Muscle of leg (tissue), 3 donors: ENCODE measurements at regions not wholly inside any gene's neighbourhood (a gene's known extent, or its start where the extent isn't known, plus 50 kb on each side); places are given as distances from the start of the nearest gene placed in this dataset.

Experiments used
- DNase-seq: peaks from one replicate; pipeline ENCODE4 v3.0.0; 2013
- H3K27ac ChIP-seq: one replicate; pipeline ENCODE4 v1.5.1; 2013; ENCODE audit warnings: mild to moderate bottlenecking, low read length, control low read depth
- H3K27me3 ChIP-seq: one replicate; pipeline ENCODE4 v1.6.1; 2013; ENCODE audit warnings: low read length; ENCODE audit not compliant: control insufficient read depth, insufficient read depth
- H3K36me3 ChIP-seq: one replicate; pipeline ENCODE4 v1.6.1; 2013; ENCODE audit warnings: low read length; ENCODE audit not compliant: control insufficient read depth, insufficient read depth
- H3K4me1 ChIP-seq: one replicate; pipeline ENCODE4 v1.6.1; 2013; ENCODE audit warnings: low read length; ENCODE audit not compliant: control insufficient read depth, insufficient read depth
- H3K4me3 ChIP-seq: one replicate; pipeline ENCODE4 v1.5.1; 2013; ENCODE audit warnings: low read length, control low read depth
- H3K9me3 ChIP-seq: replicated peaks from 2 replicates; pipeline ENCODE4 v1.6.1; 2013; ENCODE audit warnings: low read depth, low read length; ENCODE audit not compliant: control insufficient read depth
- WGBS: methylation state at CpG from one replicate; pipeline ENCODE4 v1.1.5; 2013; ENCODE audit warnings: missing lambda C conversion rate; ENCODE audit not compliant: insufficient coverage; 5-methylcytosine and 5-hydroxymethylcytosine counted together

GRCh38 chr7:69338144-69338543 lies 260.1 kb upstream of the AUTS2 start:
- Histone ChIP-seq H3K4me1 (peaks cover 19% of the 10 kb centered on the region), H3K9me3 (no peaks in the 10 kb centered on the region), H3K36me3 (no peaks in the 10 kb centered on the region), H3K27ac (peak overlapping the region; percentile 67), H3K4me3 (no peak overlapping the region), H3K27me3 (no peaks in the 10 kb centered on the region)
- peak; percentile 77 for DNase-seq
- 27% methylated on average over 5 of the region's 8 CpGs for WGBS

GRCh38 chr7:69341288-69341687 lies 257.0 kb upstream of the AUTS2 start:
- Histone ChIP-seq H3K9me3 (peaks cover 3% of the 10 kb centered on the region), H3K27ac (no peak overlapping the region), H3K36me3 (no peaks in the 10 kb centered on the region), H3K4me1 (peaks cover 15% of the 10 kb centered on the region), H3K4me3 (no peak overlapping the region), H3K27me3 (no peaks in the 10 kb centered on the region)
- DNase-seq, result peak; percentile 19
- 100% methylated on average over 1 of the region's 1 CpG for WGBS

- Histone ChIP-seq H3K36me3 (no peaks in the 10 kb centered on the region), H3K4me1 (peaks cover 11% of the 10 kb centered on the region), H3K27ac (no peak overlapping the region), H3K4me3 (no peak overlapping the region), H3K9me3 (peaks cover 3% of the 10 kb centered on the region), H3K27me3 (no peaks in the 10 kb centered on the region)
- DNase-seq, result no peak
- 66% methylated on average over 9 of the region's 10 CpGs for WGBS
Measured at GRCh38 chr7:69342154-69342884, 256.0 kb upstream of the AUTS2 start.

GRCh38 chr7:69349291-69349690 lies 249.0 kb upstream of the AUTS2 start:
- Histone ChIP-seq H3K4me3 (no peak overlapping the region), H3K9me3 (no peaks in the 10 kb centered on the region), H3K27ac (no peak overlapping the region), H3K4me1 (no peaks in the 10 kb centered on the region), H3K36me3 (no peaks in the 10 kb centered on the region), H3K27me3 (no peaks in the 10 kb centered on the region)
- no peak for DNase-seq
- no CpG with 5 or more reads among the region's 3 CpGs for WGBS

- whole genome bisulfite sequencing, result 19% methylated on average over 2 of the region's 3 CpGs
- no peaks in the 10 kb centered on the region for H3K27me3 ChIP-seq
- DNase-seq, result peak; percentile 84
- no peaks in the 10 kb centered on the region for H3K4me1 ChIP-seq
- no peaks in the 10 kb centered on the region for H3K9me3 ChIP-seq
- H3K27ac ChIP-seq, result no peak overlapping the region
- H3K36me3 ChIP-seq, result no peaks in the 10 kb centered on the region
- H3K4me3 ChIP-seq, result no peak overlapping the region
Measured at GRCh38 chr7:69358163-69358821, 240.0 kb upstream of the AUTS2 start.

- DNase-seq, result peak; percentile 37
- Histone ChIP-seq H3K27me3 (no peaks in the 10 kb centered on the region), H3K4me3 (no peak overlapping the region), H3K4me1 (no peaks in the 10 kb centered on the region), H3K36me3 (no peaks in the 10 kb centered on the region), H3K9me3 (no peaks in the 10 kb centered on the region), H3K27ac (no peak overlapping the region)
- no CpG with 5 or more reads among the region's 4 CpGs for WGBS
Measured at GRCh38 chr7:69359003-69359700, 239.1 kb upstream of the AUTS2 start.

- WGBS, result no CpG with 5 or more reads among the region's 5 CpGs
- H3K27me3 ChIP-seq, result no peaks in the 10 kb centered on the region
- H3K9me3 ChIP-seq, result no peaks in the 10 kb centered on the region
- no peak overlapping the region for H3K4me3 ChIP-seq
- peaks cover 5% of the 10 kb centered on the region for H3K4me1 ChIP-seq
- DNase-seq, result no peak
- no peak overlapping the region for H3K27ac ChIP-seq
- H3K36me3 ChIP-seq, result no peaks in the 10 kb centered on the region
Measured at GRCh38 chr7:69360913-69361312, 237.4 kb upstream of the AUTS2 start.

- WGBS, result 100% methylated on average over 5 of the region's 9 CpGs
Measured at GRCh38 chr7:69363136-69363535, 235.1 kb upstream of the AUTS2 start.

GRCh38 chr7:69364813-69365643 lies 233.2 kb upstream of the AUTS2 start:
- H3K27ac ChIP-seq, result peak overlapping the region; percentile 90
- peak overlapping the region; percentile 8 for H3K4me3 ChIP-seq
- no peaks in the 10 kb centered on the region for H3K27me3 ChIP-seq
- no peaks in the 10 kb centered on the region for H3K9me3 ChIP-seq
- no CpG with 5 or more reads among the region's 9 CpGs for WGBS
- peaks cover 13% of the 10 kb centered on the region for H3K4me1 ChIP-seq
- DNase-seq, result peak; percentile 88
- no peaks in the 10 kb centered on the region for H3K36me3 ChIP-seq

More at GRCh38 chr7:69363136-69363535, 235.1 kb upstream of the AUTS2 start:
- Histone ChIP-seq H3K27ac (no peak overlapping the region), H3K4me3 (no peak overlapping the region), H3K27me3 (no peaks in the 10 kb centered on the region), H3K4me1 (peaks cover 13% of the 10 kb centered on the region), H3K36me3 (no peaks in the 10 kb centered on the region), H3K9me3 (no peaks in the 10 kb centered on the region)
- DNase-seq, result no peak
